ENCODE measurements at regions not wholly inside any gene's neighbourhood (a gene's known extent, or its start where the extent isn't known, plus 50 kb on each side); places are given as distances from the start of the nearest gene placed in this dataset.
"Not testable (repeated sequence)": the region's sequence is repeated elsewhere in the genome, so short reads cannot be mapped to it uniquely, and the experiment has no call there.

DNA sequence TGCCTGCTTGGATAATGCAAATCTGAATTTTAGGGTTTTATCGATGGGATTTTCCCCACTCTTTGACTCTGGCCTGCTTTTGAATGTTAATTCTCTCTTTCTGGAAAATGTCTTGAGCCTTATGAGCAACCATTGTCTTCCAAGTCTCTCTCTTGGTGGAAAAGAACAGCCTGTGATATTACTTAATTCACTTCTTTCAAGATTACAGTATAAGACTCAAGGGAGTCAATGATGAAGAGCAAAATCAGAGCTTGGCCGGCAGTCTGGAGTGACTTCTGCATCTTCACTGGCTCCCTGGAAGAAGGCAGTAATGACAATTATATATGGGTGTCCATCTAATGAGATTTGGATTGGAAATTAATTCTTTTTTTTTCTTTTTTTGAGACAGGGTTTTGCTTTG lies 122.9 kb upstream of the ZEB2 start:
- peaks cover 0 to 11% (median 0%) of the 10 kb centered on the region in 3 donors for H3K4me1 ChIP-seq
- H3K9me3 ChIP-seq: no peaks in the 10 kb centered on the region
- no peaks in the 10 kb centered on the region for H3K36me3 ChIP-seq
- H3K27ac ChIP-seq: no peak overlapping the region
- H3K4me3 ChIP-seq: no peak overlapping the region
- TF ChIP-seq POLR2A (IDR thresholded peaks at IDR 0.05) (no peak), EP300 (IDR thresholded peaks at IDR 0.05) (no peak), POLR2AphosphoS5 (IDR thresholded peaks at IDR 0.05) (no peak)
- TF ChIP-seq, protein P1, sequence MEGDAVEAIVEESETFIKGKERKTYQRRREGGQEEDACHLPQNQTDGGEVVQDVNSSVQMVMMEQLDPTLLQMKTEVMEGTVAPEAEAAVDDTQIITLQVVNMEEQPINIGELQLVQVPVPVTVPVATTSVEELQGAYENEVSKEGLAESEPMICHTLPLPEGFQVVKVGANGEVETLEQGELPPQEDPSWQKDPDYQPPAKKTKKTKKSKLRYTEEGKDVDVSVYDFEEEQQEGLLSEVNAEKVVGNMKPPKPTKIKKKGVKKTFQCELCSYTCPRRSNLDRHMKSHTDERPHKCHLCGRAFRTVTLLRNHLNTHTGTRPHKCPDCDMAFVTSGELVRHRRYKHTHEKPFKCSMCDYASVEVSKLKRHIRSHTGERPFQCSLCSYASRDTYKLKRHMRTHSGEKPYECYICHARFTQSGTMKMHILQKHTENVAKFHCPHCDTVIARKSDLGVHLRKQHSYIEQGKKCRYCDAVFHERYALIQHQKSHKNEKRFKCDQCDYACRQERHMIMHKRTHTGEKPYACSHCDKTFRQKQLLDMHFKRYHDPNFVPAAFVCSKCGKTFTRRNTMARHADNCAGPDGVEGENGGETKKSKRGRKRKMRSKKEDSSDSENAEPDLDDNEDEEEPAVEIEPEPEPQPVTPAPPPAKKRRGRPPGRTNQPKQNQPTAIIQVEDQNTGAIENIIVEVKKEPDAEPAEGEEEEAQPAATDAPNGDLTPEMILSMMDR (IDR thresholded peaks at IDR 0.05): no peak
- no peak for ATAC-seq
- H3K27me3 ChIP-seq: no peaks in the 10 kb centered on the region
- 69 to 73% methylated on average over 2 of the region's 2 CpGs for WGBS, 2 donors (ENCODE audit: low coverage in 1 of 2)

DNA sequence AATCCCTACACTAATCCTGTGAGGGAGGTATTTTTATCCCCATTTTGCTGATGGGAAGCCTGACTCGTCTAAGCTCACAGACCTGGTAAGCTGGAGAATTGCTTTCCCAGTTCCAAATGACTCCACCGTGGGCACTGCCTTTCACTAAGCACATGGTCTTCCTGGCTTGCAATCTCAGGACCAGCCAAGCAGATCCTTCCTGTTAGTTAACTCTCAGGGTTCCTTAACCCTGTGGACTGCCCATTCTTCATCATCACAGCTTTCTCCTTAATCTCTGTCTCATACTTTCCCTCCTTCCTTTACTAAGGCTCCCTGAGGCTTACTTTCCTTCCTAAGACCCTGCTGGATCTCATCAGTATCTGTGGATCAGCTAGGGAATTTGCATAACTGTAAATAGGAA lies 122.2 kb upstream of the ZEB2 start:
- no peaks in the 10 kb centered on the region for H3K27me3 ChIP-seq
- H3K4me3 ChIP-seq: no peak overlapping the region
- 45 to 75% methylated on average over 2 of the region's 2 CpGs for WGBS, 2 donors (ENCODE audit: low coverage in 1 of 2)
- no peak overlapping the region for H3K27ac ChIP-seq
- H3K9me3 ChIP-seq: no peaks in the 10 kb centered on the region
- ATAC-seq: no peak
- peaks cover 0 to 11% (median 0%) of the 10 kb centered on the region in 3 donors for H3K4me1 ChIP-seq
- no peaks in the 10 kb centered on the region for H3K36me3 ChIP-seq
- TF ChIP-seq POLR2A (IDR thresholded peaks at IDR 0.05) (no peak), EP300 (IDR thresholded peaks at IDR 0.05) (no peak), POLR2AphosphoS5 (IDR thresholded peaks at IDR 0.05) (no peak)
- TF ChIP-seq, protein P1 (IDR thresholded peaks at IDR 0.05): no peak

DNA sequence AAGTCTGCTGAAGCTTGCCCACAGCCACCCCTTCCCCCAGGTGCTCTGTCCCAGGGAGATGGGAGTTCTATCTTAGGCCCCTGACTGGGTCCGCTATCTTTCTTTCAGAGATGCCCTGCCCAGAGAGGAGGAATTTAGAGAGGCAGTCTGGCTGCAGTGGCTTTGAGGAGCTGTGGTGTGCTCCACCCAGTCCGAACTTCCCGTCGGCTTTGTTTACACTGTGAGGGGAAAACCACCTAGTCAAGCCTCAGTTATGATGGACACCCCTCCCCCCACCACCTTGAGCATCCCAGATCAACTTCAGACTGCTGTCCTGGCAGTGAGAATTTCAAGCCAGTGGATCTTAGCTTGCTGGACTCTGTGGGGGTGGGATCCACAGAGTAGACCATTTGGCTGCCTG lies 118.3 kb upstream of the ZEB2 start:
- ATAC-seq, H3K36me3 ChIP-seq, H3K4me3 ChIP-seq, H3K27me3 ChIP-seq, H3K27ac ChIP-seq: not testable (repeated sequence)
- H3K9me3 ChIP-seq: peaks cover 0 to 18% (median 0%) of the 10 kb centered on the region in 3 donors
- 80% methylated on average over 1 of the region's 4 CpGs; no CpG with 5 or more reads in 1 of the 2 donors for WGBS, 2 donors (ENCODE audit: low coverage in 1 of 2)
- peaks cover 0 to 11% (median 0%) of the 10 kb centered on the region in 3 donors for H3K4me1 ChIP-seq

DNA sequence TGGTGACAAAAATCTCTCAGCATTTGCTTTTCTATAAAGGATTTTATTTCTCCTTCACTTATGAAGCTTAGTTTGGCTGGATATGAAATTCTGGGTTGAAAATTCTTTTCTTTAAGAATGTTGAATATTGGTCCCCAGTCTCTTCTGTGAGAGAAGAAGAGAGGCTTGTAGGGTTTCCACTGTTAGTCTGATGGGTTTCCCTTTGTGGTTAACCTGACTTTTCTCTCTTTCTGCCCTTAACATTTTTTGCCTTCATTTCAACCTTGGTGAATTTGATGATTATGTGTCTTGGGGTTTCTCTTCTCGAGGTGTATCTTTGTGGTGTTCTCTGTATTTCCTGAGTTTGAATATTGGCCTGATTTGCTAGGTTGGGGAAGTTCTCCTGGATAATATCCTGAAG lies 116.9 kb upstream of the ZEB2 start:
- H3K27ac ChIP-seq, H3K4me1 ChIP-seq, ATAC-seq, H3K4me3 ChIP-seq, H3K27me3 ChIP-seq, H3K36me3 ChIP-seq: not testable (repeated sequence)
- 80 to 100% methylated on average over 1 of the region's 1 CpG for WGBS, 2 donors (ENCODE audit: low coverage in 1 of 2)
- peaks cover 0 to 20% (median 0%) of the 10 kb centered on the region in 3 donors for H3K9me3 ChIP-seq

DNA sequence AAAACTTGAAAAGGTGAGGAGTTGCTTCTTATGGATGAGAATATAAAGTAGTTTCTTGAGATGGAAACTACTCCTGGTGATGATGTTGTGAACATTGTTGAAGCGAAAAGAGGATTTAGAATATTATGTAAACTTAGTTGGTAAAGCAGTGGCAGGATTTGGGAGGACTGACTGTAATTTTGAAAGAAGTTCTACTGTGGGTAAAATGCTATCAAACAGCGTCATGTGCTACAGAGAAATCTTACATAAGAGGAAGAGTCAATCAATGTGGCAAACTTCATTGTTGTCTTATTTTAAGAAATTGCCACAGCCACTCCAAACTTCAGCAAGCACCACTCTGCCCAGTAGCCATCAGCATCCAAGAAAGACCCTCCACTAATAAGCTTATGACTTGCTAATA lies 112.9 kb upstream of the ZEB2 start:
- WGBS, 2 donors (ENCODE audit: low coverage in 1 of 2): 93 to 100% methylated on average over 2 of the region's 2 CpGs
- TF ChIP-seq POLR2AphosphoS5 (IDR thresholded peaks at IDR 0.05) (no peak), POLR2A (IDR thresholded peaks at IDR 0.05) (no peak), EP300 (IDR thresholded peaks at IDR 0.05) (no peak)
- TF ChIP-seq, protein P1 (IDR thresholded peaks at IDR 0.05): no peak
- no peak overlapping the region for H3K4me3 ChIP-seq
- H3K27ac ChIP-seq: no peak overlapping the region
- no peaks in the 10 kb centered on the region for H3K4me1 ChIP-seq
- H3K9me3 ChIP-seq: peaks cover 0 to 20% (median 0%) of the 10 kb centered on the region in 3 donors
- no peaks in the 10 kb centered on the region for H3K27me3 ChIP-seq
- H3K36me3 ChIP-seq: no peaks in the 10 kb centered on the region
- no peak for ATAC-seq

DNA sequence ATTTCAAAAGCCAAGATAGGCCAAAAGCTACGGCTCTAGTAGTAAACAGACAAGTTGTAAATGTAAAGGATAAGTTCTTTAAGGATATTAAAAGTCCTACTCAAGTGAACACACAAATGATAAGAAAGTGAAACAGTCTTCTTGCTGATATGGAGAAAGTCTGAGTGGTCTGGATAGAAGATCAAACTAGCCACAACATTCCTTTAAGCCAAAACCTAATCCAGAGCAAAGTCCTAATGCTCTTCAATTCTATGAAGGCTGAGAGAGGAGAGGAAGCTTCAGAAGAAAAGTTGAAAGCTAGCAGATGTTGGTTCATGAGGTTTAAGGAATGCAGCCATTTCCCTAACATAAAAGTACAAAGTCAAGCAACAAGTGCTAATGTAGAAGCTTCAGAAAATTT lies 111.7 kb upstream of the ZEB2 start:
- no peaks in the 10 kb centered on the region for H3K4me1 ChIP-seq
- H3K36me3 ChIP-seq: no peaks in the 10 kb centered on the region
- no peak for ATAC-seq
- no peak overlapping the region for H3K27ac ChIP-seq
- H3K27me3 ChIP-seq: no peaks in the 10 kb centered on the region
- WGBS, 2 donors (ENCODE audit: low coverage in 1 of 2): 83 to 95% methylated on average over 1 of the region's 1 CpG
- H3K9me3 ChIP-seq: peaks cover 0 to 15% (median 0%) of the 10 kb centered on the region in 3 donors
- no peak for TF ChIP-seq EP300 (IDR thresholded peaks at IDR 0.05)
- no peak for TF ChIP-seq POLR2A (IDR thresholded peaks at IDR 0.05)
- no peak for TF ChIP-seq POLR2AphosphoS5 (IDR thresholded peaks at IDR 0.05)
- TF ChIP-seq, protein P1 (IDR thresholded peaks at IDR 0.05): no peak
- H3K4me3 ChIP-seq: no peak overlapping the region
